Liver (tissue), 8 donors: ENCODE measurements at regions not wholly inside any gene's neighbourhood (a gene's known extent, or its start where the extent isn't known, plus 50 kb on each side); places are given as distances from the start of the nearest gene placed in this dataset.

Experiments used
- DNase-seq: peaks from one replicate; pipeline ENCODE4 v3.0.0-alpha.2; 2017; ENCODE audit warnings: low spot score
- H3K27ac ChIP-seq, 2 donors: one replicate each; pipeline ENCODE4 v1.7.0; 2013; ENCODE audit warnings: inconsistent platforms in 2 of 2, low read length in 2 of 2, control low read depth in 1 of 2, low read depth in 1 of 2, mild to moderate bottlenecking in 1 of 2
- H3K27me3 ChIP-seq, 4 donors: one replicate each; pipeline versions ENCODE4 v1.6.1 to v1.7.0; 2013; ENCODE audit warnings: low read length in 3 of 4, inconsistent platforms in 1 of 4, mild to moderate bottlenecking in 1 of 4, moderate library complexity in 1 of 4; ENCODE audit not compliant: control insufficient read depth in 4 of 4, insufficient read depth in 4 of 4
- H3K36me3 ChIP-seq, 4 donors: one replicate each; pipeline versions ENCODE4 v1.6.1 to v1.7.0; 2013; ENCODE audit warnings: low read length in 3 of 4, mild to moderate bottlenecking in 3 of 4, low read depth in 1 of 4, moderate library complexity in 1 of 4; ENCODE audit not compliant: control insufficient read depth in 4 of 4, insufficient read depth in 3 of 4
- H3K4me1 ChIP-seq, 4 donors: one replicate each; pipeline versions ENCODE4 v1.6.1 to v1.7.0; 2013; ENCODE audit warnings: low read length in 3 of 4, mild to moderate bottlenecking in 3 of 4, moderate library complexity in 1 of 4; ENCODE audit not compliant: control insufficient read depth in 4 of 4, insufficient read depth in 4 of 4
- H3K4me3 ChIP-seq, 3 donors: one replicate each; pipeline versions ENCODE4 v1.6.1 to v1.7.0; 2013; ENCODE audit warnings: low read length in 3 of 3, control low read depth in 1 of 3, low read depth in 1 of 3, mild to moderate bottlenecking in 1 of 3
- H3K9ac ChIP-seq, 2 donors: one replicate each; pipeline ENCODE4 v1.7.0; 2013; ENCODE audit warnings: low read length in 2 of 2, mild to moderate bottlenecking in 2 of 2, moderate library complexity in 2 of 2, control low read depth in 1 of 2, low read depth in 1 of 2
- H3K9me3 ChIP-seq, 4 donors: one replicate each; pipeline versions ENCODE4 v1.6.1 to v1.7.0; 2013; ENCODE audit warnings: low read length in 3 of 4; ENCODE audit not compliant: control insufficient read depth in 4 of 4
- FOXA1 ChIP-seq: IDR thresholded peaks from 2 replicates; pipeline ENCODE4 v1.6.1; 2016; ENCODE audit warnings: antibody characterized with exemption
- GABPA ChIP-seq, 2 donors: IDR thresholded peaks in 1 of 2; conservative IDR thresholded peaks in 1 of 2; 2 replicates each; pipeline ENCODE4 v1.6.1; 2016; ENCODE audit warnings: antibody characterized with exemption in 2 of 2, mild to moderate bottlenecking in 1 of 2, moderate library complexity in 1 of 2
- HNF4A ChIP-seq, 2 donors: conservative IDR thresholded peaks; 2 replicates each; pipeline ENCODE4 v1.6.1; 2016; ENCODE audit warnings: antibody characterized with exemption in 2 of 2, mild to moderate bottlenecking in 2 of 2
- HNF4G ChIP-seq: IDR thresholded peaks from 2 replicates; pipeline ENCODE4 v1.6.1; 2016; ENCODE audit warnings: antibody characterized with exemption
- JUND ChIP-seq, 2 donors: IDR thresholded peaks; 2 replicates each; pipeline ENCODE4 v1.6.1; 2016; ENCODE audit warnings: antibody characterized with exemption in 2 of 2
- RAD21 ChIP-seq, 2 donors: IDR thresholded peaks; 2 replicates each; pipeline ENCODE4 v1.6.1; 2016; ENCODE audit warnings: antibody characterized with exemption in 2 of 2, mild to moderate bottlenecking in 2 of 2
- RXRA ChIP-seq, 2 donors: IDR thresholded peaks; 2 replicates each; pipeline ENCODE4 v1.6.1; 2017 to 2018; ENCODE audit warnings: antibody characterized with exemption in 2 of 2, mild to moderate bottlenecking in 1 of 2
- SP1 ChIP-seq: IDR thresholded peaks from 2 replicates; pipeline ENCODE4 v1.6.1; 2018; ENCODE audit warnings: antibody characterized with exemption, mild to moderate bottlenecking
- TAF1 ChIP-seq: conservative IDR thresholded peaks from 2 replicates; pipeline ENCODE4 v1.6.1; 2016; ENCODE audit warnings: antibody characterized with exemption, mild to moderate bottlenecking
- WGBS: extraction: QIAGEN DNeasy Blood & Tissue Kit; methylation state at CpG from one replicate; pipeline ENCODE4 v1.1.7; 2013; 5-methylcytosine and 5-hydroxymethylcytosine counted together
- TF ChIP-seq, protein P1 (sequence below): IDR thresholded peaks from 2 replicates; pipeline ENCODE4 v1.6.1; 2016; ENCODE audit warnings: antibody characterized with exemption
- TF ChIP-seq, protein P2 (sequence below): fragments of 150-350 bp; IDR thresholded peaks from 2 replicates; pipeline ENCODE4 v1.5.1; 2017; ENCODE audit warnings: improper control_type of control experiment, low read depth, low read length; ENCODE audit not compliant: missing input control
- TF ChIP-seq, protein P3 (sequence below): IDR thresholded peaks from 2 replicates; pipeline ENCODE4 v1.6.1; 2016; ENCODE audit warnings: antibody characterized with exemption
- TF ChIP-seq, protein P4 (sequence below): IDR thresholded peaks from 2 replicates; pipeline ENCODE4 v1.6.1; 2016; ENCODE audit warnings: antibody characterized with exemption, mild to moderate bottlenecking
- TF ChIP-seq, protein P5 (sequence below): IDR thresholded peaks from 2 replicates; pipeline ENCODE4 v1.6.1; 2016; ENCODE audit warnings: antibody characterized with exemption
- donor health status: healthy.
- donor health status: healthy.
- donor health status: healthy.
- donor health status: healthy.
- donor health status: healthy.

DNA sequence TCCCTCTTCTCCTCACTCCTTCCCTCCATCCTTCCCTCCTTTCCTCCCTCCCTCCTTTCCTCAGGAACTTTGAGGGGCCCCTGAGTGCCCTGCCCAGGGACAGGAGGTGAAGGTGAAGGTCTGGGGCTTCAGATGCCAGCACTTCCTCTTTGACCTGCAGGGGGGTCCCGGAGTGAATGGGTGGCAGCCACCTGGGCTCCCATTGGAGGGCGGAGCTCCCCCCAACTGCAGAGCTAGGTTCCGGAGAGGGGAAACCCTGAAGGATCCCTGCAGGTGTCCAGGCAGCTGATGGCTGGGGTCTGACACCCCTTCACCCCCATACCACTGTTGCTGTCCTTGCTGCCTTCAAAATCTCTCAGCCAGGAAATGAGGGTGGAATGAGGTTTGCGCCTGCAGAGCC lies 1131.3 kb downstream of the BRD1 start:
- H3K9me3 ChIP-seq: no peaks in the 10 kb centered on the region
- WGBS: 79% methylated on average over 4 of the region's 4 CpGs
- no peaks in the 10 kb centered on the region for H3K27me3 ChIP-seq
- no peaks in the 10 kb centered on the region for H3K36me3 ChIP-seq
- DNase-seq: no peak
- H3K4me1 ChIP-seq: no peaks in the 10 kb centered on the region
- no peak overlapping the region for H3K4me3 ChIP-seq
- TF ChIP-seq RAD21 (IDR thresholded peaks at IDR 0.05) (no peak), HNF4G (no peak), HNF4A (conservative IDR thresholded peaks at IDR 0.05) (no peak), FOXA1 (no peak), RXRA (IDR thresholded peaks at IDR 0.05) (no peak), JUND (IDR thresholded peaks at IDR 0.05) (no peak), SP1 (no peak)
- TF ChIP-seq, protein P1, sequence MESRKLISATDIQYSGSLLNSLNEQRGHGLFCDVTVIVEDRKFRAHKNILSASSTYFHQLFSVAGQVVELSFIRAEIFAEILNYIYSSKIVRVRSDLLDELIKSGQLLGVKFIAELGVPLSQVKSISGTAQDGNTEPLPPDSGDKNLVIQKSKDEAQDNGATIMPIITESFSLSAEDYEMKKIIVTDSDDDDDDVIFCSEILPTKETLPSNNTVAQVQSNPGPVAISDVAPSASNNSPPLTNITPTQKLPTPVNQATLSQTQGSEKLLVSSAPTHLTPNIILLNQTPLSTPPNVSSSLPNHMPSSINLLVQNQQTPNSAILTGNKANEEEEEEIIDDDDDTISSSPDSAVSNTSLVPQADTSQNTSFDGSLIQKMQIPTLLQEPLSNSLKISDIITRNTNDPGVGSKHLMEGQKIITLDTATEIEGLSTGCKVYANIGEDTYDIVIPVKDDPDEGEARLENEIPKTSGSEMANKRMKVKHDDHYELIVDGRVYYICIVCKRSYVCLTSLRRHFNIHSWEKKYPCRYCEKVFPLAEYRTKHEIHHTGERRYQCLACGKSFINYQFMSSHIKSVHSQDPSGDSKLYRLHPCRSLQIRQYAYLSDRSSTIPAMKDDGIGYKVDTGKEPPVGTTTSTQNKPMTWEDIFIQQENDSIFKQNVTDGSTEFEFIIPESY: no peak
- TF ChIP-seq, protein P2, sequence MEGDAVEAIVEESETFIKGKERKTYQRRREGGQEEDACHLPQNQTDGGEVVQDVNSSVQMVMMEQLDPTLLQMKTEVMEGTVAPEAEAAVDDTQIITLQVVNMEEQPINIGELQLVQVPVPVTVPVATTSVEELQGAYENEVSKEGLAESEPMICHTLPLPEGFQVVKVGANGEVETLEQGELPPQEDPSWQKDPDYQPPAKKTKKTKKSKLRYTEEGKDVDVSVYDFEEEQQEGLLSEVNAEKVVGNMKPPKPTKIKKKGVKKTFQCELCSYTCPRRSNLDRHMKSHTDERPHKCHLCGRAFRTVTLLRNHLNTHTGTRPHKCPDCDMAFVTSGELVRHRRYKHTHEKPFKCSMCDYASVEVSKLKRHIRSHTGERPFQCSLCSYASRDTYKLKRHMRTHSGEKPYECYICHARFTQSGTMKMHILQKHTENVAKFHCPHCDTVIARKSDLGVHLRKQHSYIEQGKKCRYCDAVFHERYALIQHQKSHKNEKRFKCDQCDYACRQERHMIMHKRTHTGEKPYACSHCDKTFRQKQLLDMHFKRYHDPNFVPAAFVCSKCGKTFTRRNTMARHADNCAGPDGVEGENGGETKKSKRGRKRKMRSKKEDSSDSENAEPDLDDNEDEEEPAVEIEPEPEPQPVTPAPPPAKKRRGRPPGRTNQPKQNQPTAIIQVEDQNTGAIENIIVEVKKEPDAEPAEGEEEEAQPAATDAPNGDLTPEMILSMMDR: no peak
- TF ChIP-seq, protein P3, sequence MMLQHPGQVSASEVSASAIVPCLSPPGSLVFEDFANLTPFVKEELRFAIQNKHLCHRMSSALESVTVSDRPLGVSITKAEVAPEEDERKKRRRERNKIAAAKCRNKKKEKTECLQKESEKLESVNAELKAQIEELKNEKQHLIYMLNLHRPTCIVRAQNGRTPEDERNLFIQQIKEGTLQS: no peak
- TF ChIP-seq, protein P4, sequence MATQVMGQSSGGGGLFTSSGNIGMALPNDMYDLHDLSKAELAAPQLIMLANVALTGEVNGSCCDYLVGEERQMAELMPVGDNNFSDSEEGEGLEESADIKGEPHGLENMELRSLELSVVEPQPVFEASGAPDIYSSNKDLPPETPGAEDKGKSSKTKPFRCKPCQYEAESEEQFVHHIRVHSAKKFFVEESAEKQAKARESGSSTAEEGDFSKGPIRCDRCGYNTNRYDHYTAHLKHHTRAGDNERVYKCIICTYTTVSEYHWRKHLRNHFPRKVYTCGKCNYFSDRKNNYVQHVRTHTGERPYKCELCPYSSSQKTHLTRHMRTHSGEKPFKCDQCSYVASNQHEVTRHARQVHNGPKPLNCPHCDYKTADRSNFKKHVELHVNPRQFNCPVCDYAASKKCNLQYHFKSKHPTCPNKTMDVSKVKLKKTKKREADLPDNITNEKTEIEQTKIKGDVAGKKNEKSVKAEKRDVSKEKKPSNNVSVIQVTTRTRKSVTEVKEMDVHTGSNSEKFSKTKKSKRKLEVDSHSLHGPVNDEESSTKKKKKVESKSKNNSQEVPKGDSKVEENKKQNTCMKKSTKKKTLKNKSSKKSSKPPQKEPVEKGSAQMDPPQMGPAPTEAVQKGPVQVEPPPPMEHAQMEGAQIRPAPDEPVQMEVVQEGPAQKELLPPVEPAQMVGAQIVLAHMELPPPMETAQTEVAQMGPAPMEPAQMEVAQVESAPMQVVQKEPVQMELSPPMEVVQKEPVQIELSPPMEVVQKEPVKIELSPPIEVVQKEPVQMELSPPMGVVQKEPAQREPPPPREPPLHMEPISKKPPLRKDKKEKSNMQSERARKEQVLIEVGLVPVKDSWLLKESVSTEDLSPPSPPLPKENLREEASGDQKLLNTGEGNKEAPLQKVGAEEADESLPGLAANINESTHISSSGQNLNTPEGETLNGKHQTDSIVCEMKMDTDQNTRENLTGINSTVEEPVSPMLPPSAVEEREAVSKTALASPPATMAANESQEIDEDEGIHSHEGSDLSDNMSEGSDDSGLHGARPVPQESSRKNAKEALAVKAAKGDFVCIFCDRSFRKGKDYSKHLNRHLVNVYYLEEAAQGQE: no peak
- no peak overlapping the region for H3K27ac ChIP-seq
- no peak overlapping the region for H3K9ac ChIP-seq

DNA sequence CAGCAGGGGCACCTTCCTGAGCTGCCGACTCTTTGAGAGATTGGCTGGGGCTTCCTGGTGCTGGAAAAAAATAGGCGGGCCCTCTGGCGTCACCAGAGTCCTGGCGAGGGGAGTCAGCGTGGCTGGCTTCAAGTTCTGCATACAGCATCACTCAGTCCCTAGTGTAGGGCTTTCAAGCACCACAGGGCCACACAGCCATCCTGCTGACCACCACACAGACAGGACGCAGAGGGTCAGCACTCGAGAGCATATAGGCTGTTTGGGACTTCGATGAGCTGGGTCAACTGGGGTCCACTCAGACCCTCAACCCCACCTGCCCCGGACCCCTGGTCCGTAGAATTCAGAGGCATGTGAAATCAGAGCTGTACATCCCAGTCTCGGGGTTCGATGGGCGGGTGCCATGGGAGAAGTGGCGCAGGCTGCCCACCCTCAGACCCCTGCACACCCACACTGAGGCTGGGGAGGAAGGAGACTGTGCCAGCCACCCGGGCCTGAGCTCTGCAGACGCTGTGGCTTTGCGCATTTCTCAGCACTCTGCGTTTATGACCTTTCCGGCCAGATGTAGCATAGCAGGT lies 1131.9 kb downstream of the BRD1 start:
- H3K4me1 ChIP-seq: no peaks in the 10 kb centered on the region
- no peaks in the 10 kb centered on the region for H3K36me3 ChIP-seq
- no peak overlapping the region for H3K27ac ChIP-seq
- no peaks in the 10 kb centered on the region for H3K27me3 ChIP-seq
- no peak for DNase-seq
- 85% methylated on average over 19 of the region's 19 CpGs for WGBS
- no peak overlapping the region for H3K4me3 ChIP-seq
- no peak overlapping the region for H3K9ac ChIP-seq
- H3K9me3 ChIP-seq: no peaks in the 10 kb centered on the region
- TF ChIP-seq, protein P4: no peak
- no peak for TF ChIP-seq RAD21 (IDR thresholded peaks at IDR 0.05)
- TF ChIP-seq HNF4G: no peak
- TF ChIP-seq, protein P5, sequence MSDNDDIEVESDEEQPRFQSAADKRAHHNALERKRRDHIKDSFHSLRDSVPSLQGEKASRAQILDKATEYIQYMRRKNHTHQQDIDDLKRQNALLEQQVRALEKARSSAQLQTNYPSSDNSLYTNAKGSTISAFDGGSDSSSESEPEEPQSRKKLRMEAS: no peak
- no peak for TF ChIP-seq TAF1
- TF ChIP-seq FOXA1: no peak
- no peak for TF ChIP-seq GABPA (IDR thresholded peaks at IDR 0.05 in 1 of 2, conservative IDR thresholded peaks at IDR 0.05 in 1 of 2)
- TF ChIP-seq, protein P1: no peak
- TF ChIP-seq, protein P3: no peak
- no peak for TF ChIP-seq RXRA (IDR thresholded peaks at IDR 0.05)
